ENCODE measurements at regions not wholly inside any gene's neighbourhood (a gene's known extent, or its start where the extent isn't known, plus 50 kb on each side); places are given as distances from the start of the nearest gene placed in this dataset.

DNA sequence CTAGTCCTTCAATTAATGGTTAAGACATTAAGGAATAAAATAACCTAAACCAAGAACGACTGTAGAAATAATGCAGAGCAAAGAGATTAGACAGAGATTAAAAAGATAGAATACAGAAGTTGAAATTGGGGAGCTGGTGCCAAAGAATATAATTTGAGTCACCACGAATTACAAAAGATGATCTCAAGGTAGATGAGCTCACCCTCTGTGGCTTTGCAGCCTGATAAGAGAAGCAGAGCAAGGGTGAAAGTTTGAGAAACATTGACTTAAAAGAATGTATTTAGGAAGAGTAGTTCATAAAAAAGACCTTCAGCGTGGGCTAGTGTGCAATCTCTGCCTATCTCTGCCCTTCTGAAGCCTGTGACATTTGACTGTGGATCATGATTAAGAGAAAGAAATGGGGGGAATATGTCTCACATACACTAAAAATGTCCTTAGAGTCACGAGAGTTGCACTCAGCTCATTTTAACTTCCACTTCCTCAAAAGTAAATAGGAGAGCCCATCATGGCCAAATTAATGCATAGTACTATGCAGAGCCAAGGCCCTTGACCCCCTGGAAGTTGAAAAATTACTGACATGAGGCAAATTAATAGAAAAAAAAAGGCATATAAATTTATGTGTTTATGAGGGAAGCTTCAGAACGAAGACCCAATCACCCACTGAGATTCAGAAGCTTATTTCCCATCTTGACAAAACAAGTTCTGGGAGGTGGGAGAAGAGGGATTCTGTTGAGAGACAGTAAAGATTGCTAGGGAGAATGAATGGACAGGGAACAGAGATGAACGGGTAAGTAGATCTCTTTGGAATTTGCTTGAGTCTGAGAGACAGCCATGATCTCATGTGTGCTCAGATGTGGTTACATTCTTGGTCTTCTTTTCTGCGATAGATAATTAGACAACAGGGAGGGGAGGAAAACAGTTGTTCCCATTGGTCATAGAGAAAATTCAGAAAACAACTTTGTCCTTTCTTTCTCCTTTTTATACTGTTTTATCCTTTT is 395.4 kb upstream of the LRRC7 start:
- TF ChIP-seq, protein P1, sequence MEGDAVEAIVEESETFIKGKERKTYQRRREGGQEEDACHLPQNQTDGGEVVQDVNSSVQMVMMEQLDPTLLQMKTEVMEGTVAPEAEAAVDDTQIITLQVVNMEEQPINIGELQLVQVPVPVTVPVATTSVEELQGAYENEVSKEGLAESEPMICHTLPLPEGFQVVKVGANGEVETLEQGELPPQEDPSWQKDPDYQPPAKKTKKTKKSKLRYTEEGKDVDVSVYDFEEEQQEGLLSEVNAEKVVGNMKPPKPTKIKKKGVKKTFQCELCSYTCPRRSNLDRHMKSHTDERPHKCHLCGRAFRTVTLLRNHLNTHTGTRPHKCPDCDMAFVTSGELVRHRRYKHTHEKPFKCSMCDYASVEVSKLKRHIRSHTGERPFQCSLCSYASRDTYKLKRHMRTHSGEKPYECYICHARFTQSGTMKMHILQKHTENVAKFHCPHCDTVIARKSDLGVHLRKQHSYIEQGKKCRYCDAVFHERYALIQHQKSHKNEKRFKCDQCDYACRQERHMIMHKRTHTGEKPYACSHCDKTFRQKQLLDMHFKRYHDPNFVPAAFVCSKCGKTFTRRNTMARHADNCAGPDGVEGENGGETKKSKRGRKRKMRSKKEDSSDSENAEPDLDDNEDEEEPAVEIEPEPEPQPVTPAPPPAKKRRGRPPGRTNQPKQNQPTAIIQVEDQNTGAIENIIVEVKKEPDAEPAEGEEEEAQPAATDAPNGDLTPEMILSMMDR (IDR thresholded peaks at IDR 0.05) = no peak
- FAIRE-seq = no peak
- Histone ChIP-seq H3K36me3 (no peaks in the 10 kb centered on the region), H3K9me3 (no peaks in the 10 kb centered on the region), H3K27me3 (no peaks in the 10 kb centered on the region), H3K4me3 (no peak overlapping the region), H3K4me1 (no peaks in the 10 kb centered on the region), H3K27ac (no peak overlapping the region)
- intact Hi-C loops (cut with DNase I) = no loop called here
- 56 to 57% methylated on average over 7 of the region's 7 CpGs for WGBS, 2 donors
- ATAC-seq = no peak
- no peak for DNase-seq

DNA sequence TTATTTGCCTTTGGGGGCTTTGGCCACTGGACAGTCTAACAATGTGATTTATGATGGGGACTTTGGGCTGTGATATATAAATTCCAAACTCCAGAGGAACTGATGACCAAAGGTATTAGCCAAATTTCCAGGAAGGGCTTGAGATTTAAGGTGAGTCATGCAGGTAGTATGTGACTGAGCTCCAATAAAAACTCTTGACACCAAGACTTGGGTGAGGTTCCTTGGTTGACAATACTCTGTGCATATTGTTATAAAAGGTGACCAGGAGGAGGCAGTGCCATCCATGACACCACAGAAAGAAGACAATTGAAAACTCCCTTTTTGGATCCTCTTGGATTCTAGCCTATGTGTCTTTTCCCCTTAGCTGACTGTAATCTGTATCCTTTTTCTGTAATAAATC is 392.7 kb upstream of the LRRC7 start:
- H3K4me3 ChIP-seq = no peak overlapping the region
- H3K9me3 ChIP-seq = no peaks in the 10 kb centered on the region
- intact Hi-C loops (cut with DNase I) = no loop called here
- FAIRE-seq (no peak), DNase-seq (no peak), ATAC-seq (no peak)
- no peak overlapping the region for H3K27ac ChIP-seq
- H3K4me1 ChIP-seq = no peaks in the 10 kb centered on the region
- no peaks in the 10 kb centered on the region for H3K36me3 ChIP-seq
- H3K27me3 ChIP-seq = no peaks in the 10 kb centered on the region
- TF ChIP-seq, protein P1 (IDR thresholded peaks at IDR 0.05) = no peak

DNA sequence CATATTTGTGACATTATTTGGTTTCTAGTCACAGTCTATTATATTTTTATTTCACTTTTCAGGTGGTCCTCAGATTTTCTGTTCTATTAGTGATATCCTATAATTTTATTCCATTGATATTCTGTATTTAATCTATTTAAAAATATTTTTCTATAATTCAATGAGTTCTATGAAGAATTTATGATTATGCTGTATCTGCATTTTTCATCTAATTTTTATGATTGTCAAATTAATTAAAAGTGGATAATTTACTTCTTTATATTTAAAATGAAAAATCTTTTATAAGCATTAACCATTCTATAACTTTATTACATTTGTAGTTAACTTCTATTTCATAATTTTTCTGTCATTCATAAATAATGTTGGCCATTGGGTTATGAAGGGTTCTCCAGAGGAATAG is 387.4 kb upstream of the LRRC7 start:
- DNase-seq (no peak), FAIRE-seq (peak; percentile 26), ATAC-seq (no peak)
- TF ChIP-seq, protein P1 (IDR thresholded peaks at IDR 0.05) = no peak
- no peaks in the 10 kb centered on the region for H3K36me3 ChIP-seq
- H3K27ac ChIP-seq = no peak overlapping the region
- H3K4me1 ChIP-seq = no peaks in the 10 kb centered on the region
- H3K4me3 ChIP-seq = no peak overlapping the region
- no peaks in the 10 kb centered on the region for H3K9me3 ChIP-seq
- intact Hi-C loops (cut with DNase I) = no loop called here
- H3K27me3 ChIP-seq = no peaks in the 10 kb centered on the region

DNA sequence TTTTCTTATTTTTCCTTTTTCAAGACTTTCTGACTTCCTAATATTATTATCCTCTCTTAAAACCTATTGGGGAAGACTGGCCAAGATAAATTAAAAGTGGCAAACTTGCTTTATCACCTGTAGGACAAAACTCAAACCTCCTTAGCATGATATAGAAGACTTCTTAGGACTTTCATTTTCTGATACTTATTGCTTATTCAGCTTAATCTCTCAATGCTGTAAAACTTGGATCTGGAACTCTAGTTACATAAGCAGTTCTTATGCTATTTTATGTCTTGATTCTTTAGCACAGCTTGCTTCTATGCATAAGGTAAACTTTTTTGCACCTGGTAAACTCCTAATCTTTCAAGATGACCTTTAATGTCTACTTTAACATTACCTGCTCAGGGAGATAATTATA is 382.3 kb upstream of the LRRC7 start:
- Histone ChIP-seq H3K9me3 (no peaks in the 10 kb centered on the region), H3K27ac (no peak overlapping the region), H3K27me3 (no peaks in the 10 kb centered on the region), H3K4me3 (no peak overlapping the region), H3K4me1 (no peaks in the 10 kb centered on the region), H3K36me3 (no peaks in the 10 kb centered on the region)
- intact Hi-C loops (cut with DNase I) = no loop called here
- DNase-seq (no peak), FAIRE-seq (no peak), ATAC-seq (no peak)
- TF ChIP-seq, protein P1 (IDR thresholded peaks at IDR 0.05) = no peak

DNA sequence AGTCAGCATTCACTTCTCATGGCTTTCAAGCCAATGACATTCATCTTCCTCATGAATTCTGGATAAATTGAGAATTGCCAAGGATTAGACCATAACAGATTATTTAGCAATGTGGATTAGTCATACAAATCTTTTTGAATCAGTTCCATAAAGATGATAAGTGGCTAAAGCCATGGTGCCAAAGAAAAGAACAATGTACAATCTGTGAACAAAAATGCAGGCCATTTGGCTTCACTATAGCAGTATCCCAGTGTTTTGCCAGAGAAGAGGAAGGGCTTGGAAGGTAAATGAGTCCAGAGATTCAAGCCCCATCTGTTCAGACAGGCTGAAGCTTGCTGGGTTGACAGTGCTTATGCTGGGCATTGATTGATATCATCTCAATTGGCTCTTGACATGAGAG is 376.4 kb upstream of the LRRC7 start:
- TF ChIP-seq, protein P1 (IDR thresholded peaks at IDR 0.05) = no peak
- intact Hi-C loops (cut with DNase I) = no loop called here
- FAIRE-seq (no peak), DNase-seq (no peak), ATAC-seq (no peak)
- H3K9me3 ChIP-seq = no peaks in the 10 kb centered on the region
- H3K4me3 ChIP-seq = no peak overlapping the region
- no peaks in the 10 kb centered on the region for H3K36me3 ChIP-seq
- H3K4me1 ChIP-seq = no peaks in the 10 kb centered on the region
- H3K27me3 ChIP-seq = no peaks in the 10 kb centered on the region
- no peak overlapping the region for H3K27ac ChIP-seq

Data from pancreas (tissue), 10 donors.